AML-193 (cell line): ENCODE measurements at regions not wholly inside any gene's neighbourhood (a gene's known extent, or its start where the extent isn't known, plus 50 kb on each side); places are given as distances from the start of the nearest gene placed in this dataset.

Experiments
- DNase-seq, 2 experiments: peaks; one replicate each; lab custom pipeline; 2025; lab: John Stamatoyannopoulos, UW

DNA sequence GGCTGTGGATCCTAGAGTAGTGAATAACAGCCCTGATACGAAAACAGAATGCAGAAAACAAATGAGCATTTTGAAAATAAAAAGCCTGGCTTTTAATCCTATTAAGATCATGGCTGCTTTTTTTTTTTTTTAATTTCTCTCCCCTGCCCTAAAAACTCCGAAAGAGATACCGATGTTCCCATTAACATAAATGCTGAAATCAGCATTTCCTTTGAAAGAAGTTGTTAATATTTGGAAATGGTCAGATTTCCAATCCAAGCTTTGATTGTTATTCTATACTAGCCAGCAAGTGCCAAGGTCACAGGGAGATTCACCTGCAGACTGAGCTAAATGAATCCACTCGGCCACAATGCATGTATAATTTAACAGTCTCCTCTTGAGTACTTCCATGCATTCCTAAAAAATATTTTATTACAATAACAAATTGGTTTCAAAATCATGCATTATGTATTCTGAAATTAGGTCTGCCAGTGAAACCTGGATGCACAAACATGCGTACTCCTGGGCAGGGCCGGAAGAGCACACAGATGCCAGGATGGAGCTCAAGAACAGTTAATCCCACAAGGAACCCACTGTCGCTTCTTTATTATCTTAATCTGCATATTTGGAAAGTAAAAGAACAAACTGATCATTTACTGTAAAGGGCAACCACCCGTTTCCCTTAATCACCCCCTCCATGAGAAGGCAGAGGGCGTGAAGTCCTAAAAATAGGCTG lies 521.5 kb upstream of the ZFHX3 start:
- DNase-seq = no peak

DNA sequence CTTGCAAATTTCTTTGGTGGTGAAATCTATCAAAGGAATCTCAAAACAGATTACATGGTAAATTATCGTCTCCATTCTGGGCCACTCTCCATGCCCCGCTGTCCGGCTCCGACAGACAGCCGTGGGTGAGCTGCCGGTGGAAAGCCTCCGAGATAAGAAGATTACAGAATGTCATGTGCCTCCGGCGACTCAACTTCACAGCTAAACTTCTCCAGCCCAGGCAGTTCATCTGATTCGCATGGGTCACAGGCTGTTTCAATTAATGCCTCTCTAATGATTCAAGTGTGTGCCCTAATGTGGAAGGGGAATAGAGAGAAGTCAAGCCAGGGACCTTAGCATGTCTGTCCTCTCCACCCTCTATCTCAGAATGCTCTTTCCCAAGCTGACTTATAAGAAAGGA lies 520.8 kb upstream of the ZFHX3 start:
- DNase-seq = no peak

DNA sequence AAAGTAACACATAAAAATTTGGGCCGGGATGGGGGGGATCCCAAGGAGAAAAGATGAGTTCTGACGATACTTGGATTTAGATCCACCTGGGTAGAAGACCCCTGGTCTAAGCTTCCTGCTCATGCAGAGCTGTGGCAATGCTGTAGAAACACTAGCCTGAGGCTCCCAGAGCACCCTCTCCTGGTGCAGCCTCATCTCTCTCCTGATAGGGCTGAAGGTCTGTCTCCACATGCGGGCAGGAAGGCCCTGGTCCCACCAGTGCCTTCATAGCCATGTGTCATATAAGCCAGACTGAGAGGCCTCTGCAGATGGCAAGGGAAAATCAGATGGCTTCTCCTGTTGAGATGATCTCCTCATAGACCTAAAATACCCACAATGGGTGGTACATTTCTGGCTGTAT lies 518.0 kb upstream of the ZFHX3 start:
- no peak for DNase-seq

DNA sequence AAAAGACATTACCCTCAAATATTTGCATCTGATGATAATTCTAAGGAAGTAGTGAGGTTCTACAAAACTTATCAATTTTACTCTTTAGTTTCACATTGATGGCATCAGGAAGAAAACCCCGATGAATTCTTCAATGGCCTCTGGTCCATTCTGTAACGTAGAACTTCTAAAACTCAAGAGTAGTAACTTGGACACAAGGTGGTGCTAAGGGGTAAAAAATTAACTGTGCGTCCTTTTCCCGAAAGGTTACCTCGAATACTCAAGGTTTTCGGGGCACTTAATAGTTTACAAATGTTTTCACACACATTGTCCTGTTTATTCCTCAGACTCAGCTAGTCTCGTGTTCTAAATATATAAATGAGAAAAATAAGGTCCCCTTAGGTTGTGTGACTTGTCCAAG lies 517.3 kb upstream of the ZFHX3 start:
- DNase-seq = peak in 1 of 2 experiments; percentile 2

DNA sequence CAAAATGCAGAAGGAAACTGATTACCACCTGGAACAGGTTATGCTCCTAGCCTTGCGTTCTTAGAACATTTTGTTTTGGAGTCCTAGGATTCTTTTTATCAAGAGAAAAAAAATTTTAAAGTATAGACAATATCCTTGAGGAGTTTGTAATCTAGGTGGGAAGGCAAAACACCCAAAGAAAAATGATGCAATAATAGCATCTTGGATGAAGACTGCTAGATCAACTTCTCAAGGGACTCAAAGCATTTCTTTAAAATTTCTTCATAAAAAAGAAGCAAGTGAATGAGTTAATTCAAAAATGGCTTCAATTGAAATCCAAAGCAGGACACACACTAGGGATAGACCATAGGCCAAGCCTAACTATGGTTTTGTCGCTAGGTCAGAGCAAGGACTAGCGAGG lies 515.8 kb upstream of the ZFHX3 start:
- DNase-seq = no peak

DNA sequence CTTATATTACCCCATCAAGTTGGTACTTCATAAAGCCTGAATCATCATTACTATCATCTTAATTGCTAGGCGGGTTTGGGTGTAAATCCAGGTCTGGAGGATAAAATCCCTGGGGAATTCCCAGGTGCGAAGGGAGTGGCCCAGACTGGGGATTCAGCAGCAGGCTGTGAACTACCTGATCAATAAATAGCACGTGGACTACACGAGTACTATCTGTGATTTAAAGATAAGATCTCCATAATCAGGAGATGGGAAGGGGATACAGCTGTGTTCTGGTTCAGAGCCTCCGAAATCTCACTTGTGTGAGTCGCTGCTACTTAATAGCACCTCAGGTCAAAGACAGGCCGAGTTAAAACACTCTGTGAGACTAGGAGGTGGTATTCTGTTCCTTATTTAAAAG lies 512.6 kb upstream of the ZFHX3 start:
- no peak for DNase-seq

DNA sequence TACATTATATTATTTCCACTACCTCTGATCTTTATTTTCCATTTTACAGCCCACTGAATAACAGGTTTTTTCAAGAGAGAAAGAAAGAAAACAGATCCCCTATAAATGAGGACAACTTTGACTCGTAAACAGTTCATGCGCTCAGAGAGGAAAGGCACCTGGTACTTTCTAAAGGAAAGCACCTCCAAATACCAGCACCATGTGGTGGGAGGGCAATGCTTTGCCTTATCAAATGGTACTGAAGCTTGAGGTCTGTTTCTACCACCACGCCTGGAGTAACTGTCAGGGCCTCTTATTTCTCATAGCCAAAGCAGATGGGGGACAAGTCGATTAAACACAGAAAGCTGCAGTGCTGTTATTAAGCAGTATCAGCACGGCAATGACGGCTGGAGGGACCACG lies 510.3 kb upstream of the ZFHX3 start:
- DNase-seq = no peak

DNA sequence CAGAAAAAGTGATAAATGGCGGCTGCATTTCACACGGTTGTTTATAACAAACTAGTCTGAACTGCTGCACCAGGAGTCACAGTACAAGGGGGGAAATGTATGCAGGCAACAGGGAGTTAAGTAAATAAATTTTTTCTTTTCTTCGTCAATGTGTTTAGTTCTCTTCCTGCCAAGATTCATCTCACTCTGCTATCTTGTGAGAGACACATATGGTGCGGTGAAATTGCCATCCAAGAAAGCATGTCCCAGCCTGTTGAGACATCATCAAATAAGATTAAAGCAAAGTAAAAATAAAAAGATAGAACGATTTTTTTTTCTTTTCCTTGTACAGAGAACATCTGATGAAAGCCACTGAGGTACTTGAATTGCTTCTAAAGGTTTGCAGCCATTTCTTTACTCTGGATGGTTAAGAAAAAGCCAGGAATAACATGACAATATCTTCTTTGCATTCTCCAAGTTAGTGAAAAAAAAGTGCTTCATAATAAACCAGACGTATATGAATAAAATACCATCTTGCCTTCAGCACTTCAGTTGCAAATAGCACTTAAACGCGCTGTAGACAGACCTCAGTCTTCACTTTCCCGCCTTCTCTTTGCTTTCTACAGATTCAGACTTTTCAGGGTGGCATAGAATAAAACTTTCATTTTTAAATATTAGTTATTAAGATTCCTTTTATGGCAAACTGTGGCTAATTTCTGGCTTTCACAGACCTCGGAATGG lies 506.2 kb upstream of the ZFHX3 start:
- no peak for DNase-seq

DNA sequence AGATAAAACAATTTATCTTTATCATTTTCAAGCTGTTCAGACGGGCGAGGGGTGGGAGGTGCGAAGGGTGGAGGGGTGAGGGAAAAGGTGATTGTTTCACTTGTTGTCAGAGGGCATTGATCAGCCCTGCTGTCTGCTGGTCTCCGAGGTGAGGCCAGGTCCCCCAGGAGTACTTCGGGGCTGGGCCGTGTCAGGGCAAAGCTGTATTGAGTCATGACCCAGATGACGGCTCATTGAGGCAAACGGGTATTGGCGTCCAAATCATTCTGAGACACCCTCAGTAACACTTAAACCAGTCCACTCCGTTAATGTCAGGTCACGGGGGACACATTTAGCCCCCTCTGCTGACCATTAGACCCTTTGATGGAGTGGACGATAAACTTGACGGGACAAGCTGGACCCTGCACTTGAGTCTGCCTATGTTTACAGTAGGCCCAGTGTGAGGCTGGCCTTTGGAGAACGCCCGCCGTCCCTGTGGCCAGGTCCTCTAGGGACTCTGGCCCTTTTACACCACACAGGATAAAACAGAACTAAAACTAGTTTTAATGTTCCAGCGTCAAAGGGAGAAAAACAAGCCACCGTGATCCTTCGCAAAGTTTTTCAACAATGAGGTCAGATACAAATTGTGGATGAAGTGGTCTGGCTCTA lies 502.2 kb upstream of the ZFHX3 start:
- DNase-seq = no peak

DNA sequence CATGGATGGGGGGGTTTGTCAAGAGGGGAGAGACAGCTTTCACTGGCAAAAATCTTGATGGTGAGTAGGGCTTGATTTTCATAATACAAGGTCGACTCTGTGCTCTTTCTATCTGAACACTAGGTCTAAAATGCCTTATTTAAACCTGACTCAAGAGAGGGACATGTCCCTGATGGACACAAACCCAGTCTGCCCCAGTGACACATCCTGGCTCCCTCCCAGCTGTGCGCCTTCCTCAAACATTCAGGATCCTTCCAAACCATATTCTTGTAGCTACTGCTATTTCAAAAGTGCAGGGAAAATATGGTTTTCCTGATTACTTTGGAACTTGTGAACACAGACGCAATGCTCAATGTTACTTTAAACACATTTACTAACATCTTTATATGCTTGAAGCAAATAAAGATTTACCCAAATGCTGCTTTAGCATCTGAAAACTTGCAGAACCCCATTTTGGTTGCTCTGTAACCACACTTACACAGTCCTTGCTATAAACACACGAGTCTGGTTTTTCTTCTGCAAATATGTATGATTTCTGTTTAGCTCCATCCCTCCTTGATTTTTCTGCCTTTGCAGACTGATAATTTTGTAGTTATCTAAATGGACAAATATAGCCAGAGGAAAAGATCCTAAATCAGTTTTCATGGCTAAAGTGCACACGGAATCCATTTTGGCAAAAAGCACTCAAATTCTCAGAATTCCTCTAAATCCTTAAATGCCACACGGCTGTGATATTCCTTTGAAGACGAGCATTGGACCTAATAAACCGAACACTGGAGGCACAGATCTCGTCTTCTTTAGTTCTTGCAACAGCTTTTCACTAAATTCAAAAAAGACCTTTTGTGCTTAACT lies 499.9 kb upstream of the ZFHX3 start:
- DNase-seq = no peak

DNA sequence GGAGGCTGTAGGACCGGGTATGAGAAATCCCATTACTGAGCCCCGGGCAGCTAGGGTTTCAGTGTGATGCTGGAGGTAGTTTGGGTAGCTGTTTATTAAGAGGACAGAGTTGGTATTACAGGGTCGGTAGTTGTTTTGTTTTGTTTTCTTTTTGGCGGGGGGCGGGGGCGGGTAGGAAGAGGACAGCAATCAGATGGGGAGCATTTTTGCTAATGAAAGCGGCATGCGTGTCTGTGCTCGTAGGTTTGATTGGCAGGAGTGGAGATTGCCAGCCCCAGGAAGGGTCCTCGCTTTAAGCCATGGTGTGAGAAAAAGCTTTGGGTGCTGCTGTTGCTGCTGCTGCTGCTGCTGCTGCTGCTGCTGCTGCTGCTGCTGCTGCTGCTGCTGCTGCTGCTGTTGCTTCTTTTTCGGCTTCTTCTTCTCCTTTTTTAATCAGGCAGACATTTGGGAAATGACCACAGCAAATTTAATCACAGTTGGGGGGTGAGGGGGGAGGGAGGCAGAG lies 498.5 kb upstream of the ZFHX3 start:
- DNase-seq = no peak

DNA sequence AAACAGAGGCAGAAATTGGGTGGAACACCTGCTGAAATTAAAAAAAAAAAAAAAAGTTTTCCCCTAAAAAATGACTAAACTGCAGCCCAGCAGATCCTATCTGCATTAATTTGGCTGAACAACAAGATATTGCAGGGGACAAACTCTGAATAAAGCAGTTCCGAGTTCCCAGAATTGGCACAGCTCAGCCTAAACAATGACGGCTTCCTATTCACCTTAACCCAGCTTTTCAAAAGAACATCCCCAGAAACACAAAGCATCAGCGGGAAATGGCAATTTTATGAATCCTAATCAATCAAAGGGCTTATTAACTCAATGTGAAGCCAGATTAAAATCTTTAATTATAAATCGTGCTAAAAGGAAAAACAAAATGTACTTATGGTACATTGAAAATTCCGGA lies 497.8 kb upstream of the ZFHX3 start:
- DNase-seq = no peak

DNA sequence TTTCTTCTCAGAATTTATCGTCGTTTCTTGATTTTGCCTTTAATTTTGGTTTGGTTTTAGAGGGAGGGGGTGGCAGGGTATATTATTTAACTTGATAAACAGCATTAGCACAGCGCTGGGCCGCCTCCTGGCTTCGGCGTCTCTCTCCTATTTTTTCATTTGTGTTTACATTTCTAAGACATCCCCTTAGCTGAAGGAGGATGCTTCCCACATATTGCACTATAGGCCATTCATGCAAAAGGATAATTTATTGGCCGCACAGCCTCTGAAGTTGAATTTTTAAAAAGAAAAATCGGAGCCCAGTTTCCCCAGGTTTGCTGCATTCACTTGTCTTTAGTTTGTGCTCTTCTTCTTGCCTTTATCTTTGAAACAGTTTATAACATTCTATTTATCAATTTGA lies 497.4 kb upstream of the ZFHX3 start:
- no peak for DNase-seq

DNA sequence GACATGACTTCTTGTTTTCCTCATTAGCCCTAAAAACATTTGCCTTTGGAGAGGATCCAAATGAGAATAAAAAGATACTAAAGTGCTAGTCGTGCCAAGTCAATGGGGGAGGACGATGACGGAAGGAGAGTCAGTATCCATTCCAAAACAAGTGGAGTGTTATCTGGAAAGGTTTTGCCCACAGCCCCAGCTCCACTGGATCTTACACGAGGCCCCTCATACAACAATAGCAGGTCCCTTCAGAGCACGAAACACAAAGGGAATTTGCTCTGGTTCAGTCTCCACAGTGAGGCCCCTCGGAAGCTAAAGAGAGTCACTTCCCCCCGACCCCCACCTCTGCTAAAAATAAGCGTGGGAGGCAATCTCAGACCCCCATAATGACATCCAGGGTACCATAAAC lies 496.9 kb upstream of the ZFHX3 start:
- no peak for DNase-seq

DNA sequence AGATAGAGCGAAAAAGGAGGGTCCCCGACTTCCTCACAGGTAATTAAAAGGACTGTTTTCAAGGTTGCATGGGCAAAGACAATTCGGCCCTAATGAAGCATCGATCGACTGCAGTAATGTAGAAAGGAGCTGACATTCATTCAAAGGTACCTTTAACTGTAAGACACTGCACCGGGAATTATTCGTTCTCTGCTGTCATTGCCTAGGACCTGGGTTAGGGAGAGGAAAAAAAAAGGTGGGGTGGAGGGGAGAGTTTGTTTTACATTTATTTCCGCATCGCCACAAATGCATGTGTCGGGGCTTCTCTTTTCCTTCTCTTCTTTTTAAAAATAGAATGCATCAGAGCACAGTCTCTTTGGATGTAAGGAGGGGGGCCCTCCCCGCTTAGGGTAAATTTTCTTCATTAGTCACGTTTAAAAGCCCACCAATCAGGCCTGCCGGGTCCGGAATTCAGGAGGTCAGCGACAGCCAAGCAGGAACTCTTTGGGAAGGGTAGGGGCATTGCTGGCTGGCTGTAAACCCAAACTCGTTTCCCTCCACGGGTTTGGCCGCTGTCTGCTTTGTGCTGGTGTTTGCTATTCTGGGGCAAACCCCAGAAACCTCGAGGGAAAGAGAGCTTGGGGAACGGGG lies 496.2 kb upstream of the ZFHX3 start:
- no peak for DNase-seq

DNA sequence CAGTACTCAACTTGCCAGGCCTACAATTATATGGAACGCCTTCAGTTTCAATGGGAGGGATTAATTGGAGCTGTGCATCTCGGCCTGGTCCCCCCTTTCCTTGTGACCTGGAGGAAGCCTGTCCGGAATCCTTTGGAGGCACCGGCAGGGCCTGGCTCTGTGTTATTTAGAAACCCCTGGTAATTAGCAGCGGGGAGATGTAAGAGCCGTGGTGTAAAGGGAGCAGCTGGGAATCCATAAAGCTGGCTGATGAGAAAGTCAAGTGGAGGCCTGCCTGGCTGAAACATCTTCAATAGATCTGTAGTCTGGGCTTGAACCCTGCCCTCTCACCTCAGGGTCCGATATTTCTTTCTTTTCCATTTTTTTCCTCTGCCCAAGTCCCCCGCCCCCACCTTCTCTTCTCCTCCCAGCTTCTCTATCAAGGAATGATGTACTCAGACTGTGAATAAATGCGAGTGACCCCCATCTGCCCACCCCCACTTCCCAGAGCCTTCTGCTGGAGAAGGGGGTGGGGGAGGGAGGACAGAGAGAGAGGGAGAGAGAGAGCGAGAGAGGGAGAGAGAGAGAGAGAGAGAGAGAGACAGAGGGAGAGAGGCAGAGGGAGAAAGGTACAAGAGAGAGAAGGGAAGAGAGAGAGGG lies 495.5 kb upstream of the ZFHX3 start:
- no peak for DNase-seq

DNA sequence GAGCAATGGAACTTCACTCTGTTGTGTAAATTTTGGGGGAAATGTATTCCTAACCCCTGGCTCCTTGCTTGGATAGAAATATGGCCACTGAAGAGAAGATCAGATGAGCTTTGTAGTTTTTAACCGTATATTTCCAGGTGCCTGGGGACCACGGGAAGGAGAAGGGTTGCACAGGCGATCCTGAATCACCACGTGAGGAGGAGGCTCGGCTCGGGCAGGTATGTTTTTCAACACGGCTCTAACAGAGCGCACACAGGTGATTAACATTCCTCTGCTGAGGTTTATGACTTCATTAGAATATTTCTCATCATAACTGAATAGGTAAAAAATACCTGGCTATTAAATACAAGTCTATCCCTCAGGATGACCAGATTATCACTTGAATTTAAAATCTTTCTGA lies 495.0 kb upstream of the ZFHX3 start:
- no peak for DNase-seq

DNA sequence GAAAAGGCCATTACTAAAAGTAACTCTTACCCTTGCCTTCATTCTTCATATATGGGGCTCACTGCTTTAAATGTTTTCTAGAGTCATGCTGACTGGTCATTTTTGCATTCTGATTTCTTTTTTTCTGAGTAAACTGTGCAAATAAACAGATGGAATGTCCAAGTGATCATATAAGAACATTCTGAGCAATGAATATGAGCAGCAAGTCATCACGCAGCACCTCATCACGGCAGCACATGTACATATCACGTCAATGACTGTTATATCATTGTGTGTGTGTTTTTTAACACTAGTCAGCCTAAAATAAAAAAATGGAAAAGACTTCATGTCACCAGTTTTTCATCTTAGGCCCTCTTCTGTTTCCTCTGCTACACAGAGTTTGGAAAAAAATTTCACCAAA lies 490.0 kb upstream of the ZFHX3 start:
- DNase-seq = no peak

DNA sequence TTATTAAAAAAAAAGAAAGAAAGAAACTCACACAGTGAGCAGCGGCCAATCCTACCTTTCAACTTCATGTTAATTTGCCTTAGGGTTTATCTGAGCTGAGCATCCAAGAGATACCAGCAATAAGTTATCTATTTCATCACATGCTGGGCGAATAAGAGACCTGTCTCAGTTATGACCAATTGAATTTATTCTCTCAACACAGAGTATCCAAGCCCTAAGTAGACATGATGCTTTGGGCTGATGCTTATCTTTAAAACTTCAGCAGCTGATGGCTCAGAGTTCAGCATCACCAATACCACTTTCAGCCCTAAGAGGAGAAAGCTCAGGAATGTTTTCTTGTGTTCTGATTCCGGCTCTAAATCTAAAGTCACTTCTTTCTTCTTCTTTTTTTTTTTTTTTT lies 489.0 kb upstream of the ZFHX3 start:
- no peak for DNase-seq

DNA sequence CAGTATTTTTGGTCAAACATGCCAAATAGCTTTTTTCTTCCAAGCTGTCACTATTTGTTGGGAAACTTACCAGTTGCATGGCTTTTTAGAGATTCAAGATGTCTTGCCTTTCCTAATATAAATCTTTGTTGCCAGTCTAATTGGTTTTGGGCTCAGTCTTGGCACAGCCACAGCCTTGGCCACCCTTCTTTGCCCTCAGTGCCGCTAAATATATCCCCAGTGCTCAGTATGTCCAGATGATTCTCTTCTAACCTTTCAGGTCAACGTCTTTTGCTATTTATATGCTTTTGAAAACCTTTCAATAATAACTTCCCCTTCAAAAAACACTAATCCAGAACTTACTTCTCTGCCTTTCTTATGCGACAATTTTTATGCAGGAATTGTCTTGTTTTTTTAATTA lies 483.1 kb upstream of the ZFHX3 start:
- DNase-seq = no peak

DNA sequence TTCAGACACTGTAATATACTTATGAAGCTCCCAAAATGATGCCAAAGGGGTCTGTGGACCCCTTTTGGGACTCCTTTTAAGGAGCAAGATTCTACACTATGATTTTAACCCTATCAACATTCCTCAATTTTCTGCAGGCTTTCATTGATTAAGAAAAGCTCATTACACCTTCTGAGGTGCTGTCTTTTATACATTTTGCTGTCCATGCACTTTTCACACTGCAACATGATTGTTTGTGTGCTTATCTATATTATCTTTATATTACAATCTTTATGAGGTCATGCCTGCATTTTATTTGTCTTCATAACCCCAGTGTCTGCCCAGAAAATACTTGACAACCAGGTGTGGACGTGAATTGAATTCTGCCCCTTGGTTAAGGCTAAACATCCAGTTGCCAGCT lies 482.6 kb upstream of the ZFHX3 start:
- no peak for DNase-seq
